ENCODE measurements at regions not wholly inside any gene's neighbourhood (a gene's known extent, or its start where the extent isn't known, plus 50 kb on each side); places are given as distances from the start of the nearest gene placed in this dataset.
"Not testable (repeated sequence)": the region's sequence is repeated elsewhere in the genome, so short reads cannot be mapped to it uniquely, and the experiment has no call there.

DNA sequence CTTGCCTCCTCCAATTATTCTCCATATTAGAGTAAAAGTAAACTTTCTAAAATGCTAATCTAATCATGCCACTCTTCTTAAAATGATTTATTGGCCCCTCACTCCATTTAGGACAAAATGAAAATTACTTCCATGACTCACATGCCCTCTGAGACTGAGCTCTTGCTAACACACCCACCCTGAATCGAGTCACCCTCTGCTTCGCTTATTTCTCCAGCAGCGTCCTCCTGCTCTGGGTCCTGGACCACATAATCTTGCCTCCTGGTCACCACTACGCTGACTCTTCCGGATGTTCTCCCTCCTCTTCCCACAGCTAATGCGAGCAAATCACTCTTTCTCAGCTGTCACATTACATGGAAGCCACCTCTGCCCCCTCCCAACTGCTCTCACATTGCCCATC is 384.0 kb upstream of the FZD8 start:
- no peak for DNase-seq

- no peak for DNase-seq
Measured at GRCh38 chr10:36023939-36024338, 381.8 kb upstream of the FZD8 start.

DNA sequence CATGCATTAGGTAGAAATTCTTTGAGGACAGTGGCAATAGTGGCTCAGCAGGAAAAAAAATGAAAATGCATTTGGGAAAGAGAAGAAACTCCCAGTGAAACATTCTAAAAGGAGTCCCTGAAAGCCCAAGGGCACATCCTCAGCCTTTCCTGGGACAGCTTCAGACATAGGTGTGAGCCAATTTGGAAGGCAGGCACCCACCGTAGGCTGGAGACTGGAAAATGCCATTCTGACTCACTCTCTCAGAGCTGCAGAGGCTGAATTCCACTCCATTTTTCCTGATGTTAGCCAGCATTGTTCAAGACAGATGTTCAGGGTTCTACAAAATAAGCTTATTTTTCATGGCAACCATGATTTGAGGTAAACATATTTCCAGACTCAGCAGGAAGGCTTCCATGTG is 379.0 kb upstream of the FZD8 start:
- DNase-seq: no peak

DNA sequence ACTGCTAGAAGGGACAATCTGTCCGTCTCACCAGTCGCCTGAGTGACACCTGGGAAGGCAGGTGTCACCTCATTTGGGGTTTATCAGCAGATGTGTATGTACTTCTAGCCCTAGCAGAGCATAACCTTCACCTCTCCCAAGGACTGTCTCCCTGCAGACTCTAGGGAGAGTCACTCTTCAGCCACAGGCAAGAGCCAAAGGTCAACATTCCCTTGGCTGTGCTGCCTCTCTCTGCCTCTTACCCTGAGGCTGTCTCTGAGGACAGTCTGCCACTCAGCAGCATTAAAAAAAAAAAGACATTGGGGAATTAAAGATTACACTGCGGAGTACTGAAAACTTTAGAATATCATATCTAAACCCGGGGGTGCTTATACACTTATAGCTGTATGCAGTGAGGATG is 377.7 kb upstream of the FZD8 start:
- DNase-seq: no peak

DNA sequence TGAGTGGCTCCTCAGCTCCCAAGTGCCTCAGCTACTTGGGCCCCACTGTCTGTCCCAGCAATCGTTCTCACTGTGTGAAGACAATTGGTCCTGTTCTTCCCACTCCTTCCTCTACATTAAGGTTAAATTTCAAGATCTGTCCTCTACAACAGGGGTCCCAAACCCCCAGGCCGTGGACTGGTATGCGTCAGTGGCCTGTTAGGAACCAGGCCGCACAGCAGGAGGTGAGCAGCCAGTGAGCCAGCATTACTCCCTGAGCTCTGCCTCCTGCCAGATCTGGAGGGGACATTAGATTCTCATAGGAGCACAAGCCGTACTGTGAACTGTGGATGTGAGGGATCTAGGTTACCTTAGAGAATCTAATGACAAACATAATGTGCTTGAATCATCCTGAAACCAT is 376.9 kb upstream of the FZD8 start:
- no peak for DNase-seq

DNA sequence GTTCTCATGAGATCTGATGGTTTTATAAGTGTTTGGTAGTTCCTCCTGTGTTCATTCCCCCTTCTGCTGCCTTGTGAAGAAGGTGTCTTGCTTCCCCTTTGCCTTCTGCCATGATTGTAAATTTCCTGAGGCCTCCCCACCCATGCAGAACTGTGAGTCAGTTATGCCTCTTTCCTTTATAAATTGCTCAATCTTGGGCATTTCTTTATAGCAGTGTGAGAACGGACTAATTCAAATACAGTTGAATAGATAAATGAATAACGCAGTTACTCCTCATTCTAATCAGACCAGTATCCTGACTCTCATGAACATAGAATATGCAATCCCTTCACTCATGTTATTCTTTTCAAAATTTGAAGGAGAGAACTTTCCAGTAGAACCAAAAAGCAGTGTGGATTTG is 375.0 kb upstream of the FZD8 start:
- no peak for DNase-seq

DNA sequence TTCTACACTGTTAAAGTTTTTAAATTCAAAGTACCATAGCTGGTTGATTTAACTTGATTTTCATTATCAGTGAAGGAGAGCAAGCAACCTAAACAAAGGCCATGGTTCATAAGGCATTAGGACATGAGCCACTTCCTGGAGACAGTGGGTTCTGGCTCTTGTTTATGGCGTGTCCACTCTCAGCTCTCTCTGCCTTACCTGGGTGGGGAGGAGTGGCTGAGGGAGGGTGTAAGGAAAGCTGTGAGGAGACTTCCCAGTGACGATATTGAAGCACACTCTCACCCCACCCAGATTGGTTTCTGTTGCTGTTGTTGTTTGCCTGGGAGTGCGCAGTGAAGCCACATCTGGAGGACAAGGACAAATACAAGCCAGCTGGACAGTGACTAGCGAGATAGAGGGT is 365.3 kb upstream of the FZD8 start:
- no peak for DNase-seq

DNA sequence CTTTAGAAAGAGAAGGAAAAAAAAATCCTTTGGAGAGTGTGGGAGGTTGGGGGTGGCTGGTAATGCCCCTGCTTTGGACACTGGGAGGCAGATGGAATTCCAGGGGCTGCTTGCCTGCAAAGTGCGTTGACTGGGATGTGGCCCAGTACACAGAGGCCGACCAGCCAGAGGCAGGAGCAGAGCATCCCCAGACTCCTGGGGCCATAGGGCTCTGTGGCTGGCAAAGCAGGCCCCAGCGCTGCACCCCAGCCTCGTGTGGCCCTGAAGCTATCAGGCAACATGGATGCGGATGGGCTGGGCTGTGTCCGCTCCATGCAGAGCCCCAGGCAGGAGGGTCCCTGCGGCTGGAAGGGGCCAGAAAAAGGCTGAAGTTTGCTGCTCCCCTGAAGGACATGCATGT is 361.6 kb upstream of the FZD8 start:
- DNase-seq: no peak

GRCh38 chr10:36003031-36003600 is 361.0 kb upstream of the FZD8 start:
- DNase-seq: no peak

DNA sequence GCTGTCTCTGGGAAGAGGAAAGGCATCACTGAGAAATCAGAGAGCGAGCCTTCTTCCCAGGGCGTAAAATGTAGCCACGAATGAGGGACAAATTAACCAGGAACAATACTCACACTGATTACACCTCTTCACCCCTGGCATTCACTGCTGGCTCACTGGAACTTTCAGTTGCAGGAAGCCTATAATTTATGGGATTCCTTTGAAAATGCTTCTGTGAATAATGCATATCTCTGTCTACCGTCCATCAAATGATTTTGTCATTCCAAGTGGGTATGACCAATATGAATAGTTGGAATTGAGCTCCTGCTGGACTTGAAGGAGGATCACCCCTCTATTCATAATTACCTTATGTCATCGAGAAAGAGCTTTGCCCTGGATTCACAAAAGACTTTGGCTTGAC is 360.3 kb upstream of the FZD8 start:
- DNase-seq: no peak

DNA sequence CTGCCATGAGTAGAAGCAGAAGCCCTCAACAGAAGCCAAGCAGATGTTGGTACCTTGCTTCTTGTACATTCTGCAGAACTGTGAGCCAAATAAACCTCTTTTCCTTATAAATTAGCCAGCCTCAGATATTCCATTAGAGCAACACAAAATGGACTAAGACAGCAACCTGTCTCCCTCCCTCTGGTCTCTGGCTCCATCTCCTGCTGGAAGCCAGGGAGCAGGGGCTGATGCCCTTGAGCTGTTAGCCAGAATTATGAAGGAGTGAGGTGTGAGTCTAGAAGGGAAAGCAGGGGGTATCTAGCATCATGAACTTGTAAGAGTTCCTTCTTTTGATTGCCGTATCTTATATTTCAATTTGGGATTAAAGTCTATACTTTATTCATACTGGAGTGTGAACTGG is 358.7 kb upstream of the FZD8 start:
- not testable (repeated sequence) for DNase-seq

DNA sequence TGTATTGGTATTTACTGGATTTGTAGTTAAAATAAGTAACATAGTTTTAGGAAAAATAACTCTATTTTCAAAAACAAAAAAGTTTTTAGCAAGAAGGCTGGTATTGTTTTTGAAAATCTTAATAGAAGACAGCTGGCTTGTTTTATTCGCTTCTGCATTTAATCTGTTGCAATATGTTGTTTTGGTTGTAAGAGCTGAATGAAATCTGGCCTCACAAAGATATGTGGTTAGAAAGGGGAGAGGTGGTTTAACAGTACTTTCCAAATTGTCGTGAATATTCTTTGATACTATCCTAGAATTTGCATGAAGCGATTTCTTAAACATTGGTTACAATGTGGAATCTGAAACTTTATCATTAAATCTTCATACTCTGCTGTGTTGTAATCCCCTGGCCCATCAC is 355.9 kb upstream of the FZD8 start:
- DNase-seq: no peak

- DNase-seq: no peak
Measured at GRCh38 chr10:35995485-35995884, 353.4 kb upstream of the FZD8 start.

- DNase-seq: no peak
Measured at GRCh38 chr10:35993591-35994515, 351.8 kb upstream of the FZD8 start.

- DNase-seq: no peak
Measured at GRCh38 chr10:35992107-35992506, 350.0 kb upstream of the FZD8 start.

DNA sequence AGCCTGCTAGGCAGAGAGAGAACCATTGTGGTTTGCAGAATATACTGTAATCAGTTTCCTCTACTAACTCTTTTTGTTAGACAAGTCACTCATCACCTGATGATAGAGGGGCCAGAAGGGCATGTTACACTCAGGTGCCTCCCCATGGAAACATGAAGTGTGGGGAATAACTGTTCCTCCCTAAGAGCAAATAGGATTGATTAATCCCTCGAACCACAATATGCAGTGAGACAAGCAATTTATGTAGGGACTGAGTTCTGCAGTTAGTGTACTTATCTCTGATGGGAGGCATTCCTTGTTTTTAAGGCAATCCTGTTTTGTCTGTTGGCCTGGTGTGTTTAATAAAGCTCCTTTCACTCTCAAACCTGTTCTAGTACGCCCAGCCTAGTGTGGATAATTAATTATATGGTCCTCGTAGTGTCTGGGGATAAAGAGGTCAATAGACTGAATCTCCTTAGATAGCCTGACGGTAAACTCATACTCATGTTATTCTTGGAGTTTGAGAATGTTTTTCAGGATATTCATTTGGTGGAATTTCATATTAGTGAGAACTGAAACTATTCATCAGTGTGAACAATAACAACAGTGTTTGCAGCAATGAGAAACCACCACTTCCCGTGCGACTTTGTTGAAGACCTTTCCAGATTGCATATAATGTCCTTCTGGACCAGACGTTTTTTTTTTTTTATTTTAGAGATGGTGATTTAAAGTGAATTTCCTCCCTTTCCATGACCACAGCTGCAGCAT is 344.8 kb upstream of the FZD8 start:
- no peak for DNase-seq

DNA sequence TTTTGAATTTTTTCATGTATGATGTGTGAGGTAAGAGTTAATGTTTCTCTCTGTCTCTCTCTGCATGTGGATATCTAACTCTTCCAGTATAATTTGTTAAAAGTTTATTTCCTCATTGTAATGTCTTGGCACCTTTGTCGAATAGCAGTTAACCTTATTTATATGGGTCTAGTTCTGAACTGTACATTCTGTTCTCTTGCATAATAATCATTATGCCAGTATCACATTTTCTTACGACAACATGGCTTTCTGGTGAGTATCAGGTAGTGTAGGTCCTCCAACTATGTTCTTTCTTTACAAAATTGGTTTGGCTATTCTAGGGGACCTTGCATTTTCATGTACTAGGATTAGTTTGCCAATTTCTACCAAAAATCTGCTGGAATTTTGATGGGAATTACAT is 337.0 kb upstream of the FZD8 start:
- DNase-seq: no peak

DNA sequence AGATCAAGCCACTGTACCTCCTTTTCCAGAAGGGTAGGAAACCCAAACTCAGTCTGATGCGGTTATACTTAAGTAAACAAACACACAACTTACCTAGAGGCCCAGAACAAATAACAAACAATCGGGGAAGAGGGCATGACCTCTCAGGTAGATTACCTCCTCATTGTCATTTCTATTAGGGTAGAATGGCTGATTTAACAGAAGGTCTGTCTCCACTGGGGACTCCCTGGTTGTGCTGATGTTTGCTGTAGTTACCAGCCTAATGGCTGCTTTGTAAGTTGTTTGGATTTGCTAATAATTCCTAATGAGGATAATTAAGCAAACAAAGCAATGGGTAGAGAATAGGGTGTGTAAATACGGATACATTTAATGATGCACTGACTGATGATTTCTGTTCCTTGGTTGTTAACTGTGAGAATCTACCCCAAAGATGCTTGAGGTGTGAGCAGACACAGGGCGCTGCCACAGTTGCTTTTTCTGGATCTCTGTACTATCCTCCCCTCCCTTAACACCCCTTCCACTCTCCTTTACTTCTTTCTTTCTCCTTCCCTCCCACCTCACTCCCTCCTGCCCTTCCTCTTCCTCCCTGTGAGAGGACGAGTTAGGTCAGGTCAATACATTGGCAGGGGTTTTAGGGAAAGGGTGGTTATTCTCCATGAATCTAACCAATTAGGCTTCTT is 332.0 kb upstream of the FZD8 start:
- DNase-seq: not testable (repeated sequence)

DNA sequence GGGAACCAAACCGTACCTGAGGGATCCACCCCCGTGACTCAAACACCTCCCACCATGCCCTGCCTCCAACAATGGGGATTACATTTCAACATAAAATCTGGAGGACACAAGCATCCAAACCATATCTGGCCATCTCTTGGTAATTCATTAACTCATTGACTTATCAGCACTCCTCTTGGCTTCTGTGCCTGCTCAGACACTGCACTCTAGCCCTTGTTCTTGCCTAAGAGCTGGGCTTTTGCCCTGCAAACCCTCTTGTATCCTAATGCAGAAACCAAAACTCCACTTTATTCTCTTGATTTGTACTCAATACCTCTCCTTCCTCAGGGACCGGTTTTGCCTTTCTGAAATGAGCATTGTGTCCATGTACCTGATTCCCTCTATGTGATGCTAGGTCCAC is 330.2 kb upstream of the FZD8 start:
- no peak for DNase-seq

- DNase-seq: no peak
Measured at GRCh38 chr10:35971397-35971796, 329.3 kb upstream of the FZD8 start.

DNA sequence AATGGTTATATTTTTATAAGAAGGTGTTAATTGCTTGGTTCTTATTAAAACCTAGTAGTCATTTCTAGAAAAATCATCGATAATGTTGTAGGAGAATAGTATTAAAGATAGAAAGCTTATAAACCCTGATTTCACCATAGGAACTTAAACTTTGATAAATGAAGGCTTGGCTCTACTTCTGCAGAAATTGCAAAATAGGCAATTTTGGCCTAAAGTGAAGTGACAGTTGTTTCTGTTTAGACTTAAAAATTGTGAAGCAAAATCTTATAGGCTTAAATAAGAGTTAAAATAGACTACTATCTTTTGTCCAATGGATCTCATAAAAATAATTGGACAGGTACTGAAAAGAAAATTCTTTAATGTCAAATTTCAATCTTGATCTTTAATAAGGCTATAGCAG is 321.6 kb upstream of the FZD8 start:
- DNase-seq: no peak

DNA sequence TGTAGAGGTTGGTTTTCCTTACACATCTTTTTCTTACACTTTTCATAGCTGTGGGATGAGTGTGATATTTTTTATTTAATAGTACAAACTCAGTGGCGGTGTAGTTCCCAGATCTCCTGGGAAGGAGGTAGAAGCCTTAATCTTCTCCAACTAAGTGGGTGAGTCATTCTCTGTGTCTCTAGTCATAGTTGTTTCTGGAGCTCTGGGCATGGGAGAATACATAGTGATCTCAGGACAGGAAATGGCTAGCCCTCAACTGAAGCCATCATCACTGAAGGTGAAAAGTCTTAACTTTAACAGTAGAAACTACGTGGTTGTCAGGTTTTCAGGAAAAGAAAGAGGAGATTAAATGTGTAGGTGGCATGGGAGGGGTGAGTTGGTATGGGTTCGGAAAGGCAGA is 319.4 kb upstream of the FZD8 start:
- DNase-seq: no peak

- DNase-seq: no peak
Measured at GRCh38 chr10:35959252-35959651, 317.2 kb upstream of the FZD8 start.

All from activated T-cell treated with anti-CD3 and anti-CD28 coated beads, Interleukin-2, amount 50 U/mL, for 48 hours (primary cell).